GM19468 (cell line): ENCODE measurements at regions not wholly inside any gene's neighbourhood (a gene's known extent, or its start where the extent isn't known, plus 50 kb on each side); places are given as distances from the start of the nearest gene placed in this dataset.

ENCODE experiments used
- ATAC-seq: cut with Tn5 transposase; IDR thresholded peaks from one replicate; pipeline ENCODE4 v1.9.1; 2021; ENCODE audit warnings: mild to moderate bottlenecking, moderate library complexity, moderate number of reproducible peaks; ENCODE audit not compliant: unreplicated experiment; ENCODE audit errors: extremely low read depth

DNA sequence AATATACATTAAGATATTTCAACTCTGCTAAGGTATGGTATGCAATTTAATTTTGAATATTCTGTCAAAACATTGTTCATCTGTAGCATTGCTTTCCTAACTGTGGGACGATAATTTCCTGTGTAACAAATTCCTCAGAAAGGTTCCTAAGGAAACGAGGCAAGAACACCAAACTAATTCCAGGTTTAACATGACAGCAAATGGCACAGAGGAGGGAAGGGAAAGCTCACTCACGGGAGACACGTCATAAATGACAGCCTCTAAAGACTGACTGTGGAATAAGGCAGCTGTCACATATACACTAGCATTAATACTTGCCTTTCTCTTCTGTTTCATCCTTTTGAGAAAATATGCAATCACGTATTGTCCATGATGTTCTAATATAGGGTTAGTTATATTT, 380.6 kb downstream of the LIG4 start:
- no peak for ATAC-seq

DNA sequence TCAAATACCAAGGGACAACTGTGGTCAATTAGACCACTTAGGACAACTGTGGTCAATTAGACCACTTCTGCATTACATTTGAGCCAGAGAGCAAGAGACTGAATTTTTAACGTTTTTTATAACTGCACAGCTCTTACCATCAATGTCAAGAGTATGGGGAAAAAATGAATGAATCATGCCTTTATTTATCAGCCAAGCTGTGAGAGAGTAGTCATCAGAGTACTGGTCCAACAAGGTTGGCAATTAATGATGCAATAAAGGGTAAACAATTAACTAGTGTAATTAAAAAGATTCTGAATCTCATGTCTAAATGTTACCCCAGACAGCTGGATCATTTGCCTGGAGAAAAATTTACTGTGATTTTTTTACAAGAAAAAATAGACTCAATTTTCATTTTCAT, 381.1 kb downstream of the LIG4 start:
- no peak for ATAC-seq

DNA sequence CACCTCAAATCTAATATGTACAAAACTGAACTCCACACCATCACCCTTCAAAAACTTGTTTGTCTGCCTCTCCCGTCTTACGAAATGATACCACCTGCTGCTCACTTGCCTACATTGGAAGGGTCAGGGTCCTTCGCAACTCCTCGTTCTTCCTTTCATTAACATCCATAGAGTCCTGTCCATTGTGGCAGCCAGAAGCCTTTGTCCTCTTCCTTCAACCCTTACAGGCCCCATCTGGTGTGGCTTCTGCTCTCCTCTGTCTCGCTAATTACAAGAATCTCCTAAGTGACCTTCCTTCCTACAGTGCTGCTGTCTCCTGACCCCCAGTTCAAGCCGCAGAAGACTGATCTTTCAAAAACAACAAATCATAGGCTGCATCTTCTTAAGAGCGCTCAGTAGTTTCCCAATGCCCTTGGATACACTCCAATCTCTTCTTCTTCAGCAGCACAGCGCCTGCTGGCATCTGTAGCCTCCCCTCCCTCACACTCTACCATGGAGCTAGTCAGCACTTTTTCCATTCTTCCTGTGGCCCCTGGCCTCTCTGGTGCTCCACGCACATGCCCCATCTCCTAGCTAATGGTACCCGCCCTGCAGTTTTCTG, 382.7 kb downstream of the LIG4 start:
- no peak for ATAC-seq

DNA sequence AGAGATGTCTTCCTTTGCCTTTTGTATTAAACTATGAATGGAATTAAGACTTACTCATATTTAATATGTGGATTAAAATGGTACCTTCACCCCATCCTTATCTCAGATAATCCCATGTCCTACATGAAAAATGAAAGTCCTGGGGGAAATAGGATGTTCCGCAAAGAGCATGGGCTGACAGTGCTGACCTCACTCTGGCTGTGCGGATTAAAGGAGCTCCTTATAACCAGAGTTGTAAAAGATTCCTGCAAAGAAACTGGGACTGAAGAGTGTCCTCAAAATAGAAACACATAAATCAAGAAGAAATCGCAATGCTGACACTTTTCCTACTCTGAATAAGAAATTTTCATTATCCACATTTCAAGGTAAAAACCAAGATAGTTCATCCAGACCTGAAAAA, 384.5 kb downstream of the LIG4 start:
- ATAC-seq = no peak

DNA sequence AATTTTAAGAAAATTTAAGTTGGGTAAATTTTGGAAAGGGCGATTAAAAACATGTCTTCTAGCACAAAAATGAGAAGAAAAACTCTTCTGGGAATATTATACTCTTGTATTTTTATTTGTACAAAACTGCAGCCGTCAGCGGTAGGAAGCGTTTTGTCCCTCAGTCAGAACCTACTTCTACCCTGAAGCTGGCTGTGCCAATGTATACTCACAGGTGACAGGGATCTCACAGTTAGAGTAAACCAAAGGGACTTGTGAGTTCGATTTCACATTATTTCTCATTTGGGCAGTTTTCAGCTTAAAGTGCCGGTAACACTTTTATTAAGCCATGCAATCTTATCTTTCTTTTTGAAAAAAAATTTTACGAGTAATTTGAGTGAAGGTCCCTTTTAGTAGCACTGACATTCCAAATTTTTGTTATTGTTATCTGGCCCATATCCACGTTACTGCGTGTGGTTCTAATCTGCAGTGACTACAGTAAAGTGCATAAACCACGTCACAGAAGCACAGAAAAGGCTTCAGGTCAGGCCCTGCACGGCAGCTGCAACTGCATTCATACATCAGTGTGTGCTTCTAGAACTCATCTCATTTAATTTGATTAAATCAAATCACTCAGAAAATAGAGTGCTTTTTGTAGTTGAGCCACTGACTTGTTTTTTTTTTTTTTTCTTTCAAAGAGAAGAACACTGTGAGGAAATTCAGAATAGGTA, 387.3 kb downstream of the LIG4 start:
- no peak for ATAC-seq

DNA sequence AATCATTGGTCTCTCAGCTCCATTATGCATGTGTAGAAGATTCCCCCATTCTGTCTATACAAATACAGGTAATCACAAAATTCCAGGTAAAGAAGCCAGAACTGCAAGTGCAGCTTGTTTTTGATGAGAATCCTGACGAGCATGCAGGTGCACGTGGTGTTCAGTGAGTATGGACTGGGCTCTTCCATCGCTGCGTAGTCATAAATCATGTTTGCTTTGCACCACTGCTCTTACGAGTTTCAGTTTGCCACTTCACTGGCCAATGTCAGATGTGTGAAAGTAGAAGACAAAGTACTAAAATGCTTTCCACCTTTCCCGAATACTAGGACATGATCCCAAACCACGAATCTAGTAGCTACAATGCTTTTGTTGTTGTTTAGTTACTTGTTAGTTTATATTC, 390.7 kb downstream of the LIG4 start:
- ATAC-seq = no peak

DNA sequence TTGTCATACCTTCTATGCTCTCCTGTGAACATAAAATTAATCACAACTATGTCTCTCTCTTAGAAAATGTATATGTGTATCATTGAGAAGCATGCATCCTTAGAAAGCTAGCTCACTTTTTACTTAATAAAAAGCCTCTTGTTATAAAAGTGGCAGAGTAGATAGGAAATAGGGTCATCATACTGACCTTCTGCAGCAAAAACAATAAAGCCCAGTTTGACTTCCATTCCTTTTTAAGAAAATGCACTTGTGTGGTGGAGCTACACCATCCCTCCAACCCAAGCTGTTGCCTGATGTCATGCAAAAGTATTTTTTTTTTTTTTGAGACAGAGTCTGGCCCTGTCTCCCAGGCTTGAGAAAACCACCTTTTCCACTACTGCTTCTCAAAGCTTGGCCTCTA, 393.3 kb downstream of the LIG4 start:
- no peak for ATAC-seq

DNA sequence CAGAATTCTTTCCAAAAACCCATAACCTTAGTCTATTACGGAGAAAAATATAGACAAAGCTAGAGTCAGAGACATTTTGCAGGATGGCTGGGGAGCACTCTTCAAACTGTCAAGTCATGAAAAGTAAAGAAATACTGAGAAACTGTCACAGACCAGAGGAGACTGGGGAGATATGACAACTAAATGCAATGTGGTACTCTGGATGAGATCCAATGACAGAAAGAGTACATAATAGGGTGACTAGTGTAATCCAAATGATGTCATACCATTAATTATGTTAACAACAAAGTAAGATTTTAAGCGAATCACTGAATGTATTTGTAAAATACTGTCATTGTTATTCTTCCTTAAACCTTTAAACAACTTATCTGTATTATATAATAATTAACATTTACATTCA, 393.8 kb downstream of the LIG4 start:
- ATAC-seq = no peak

DNA sequence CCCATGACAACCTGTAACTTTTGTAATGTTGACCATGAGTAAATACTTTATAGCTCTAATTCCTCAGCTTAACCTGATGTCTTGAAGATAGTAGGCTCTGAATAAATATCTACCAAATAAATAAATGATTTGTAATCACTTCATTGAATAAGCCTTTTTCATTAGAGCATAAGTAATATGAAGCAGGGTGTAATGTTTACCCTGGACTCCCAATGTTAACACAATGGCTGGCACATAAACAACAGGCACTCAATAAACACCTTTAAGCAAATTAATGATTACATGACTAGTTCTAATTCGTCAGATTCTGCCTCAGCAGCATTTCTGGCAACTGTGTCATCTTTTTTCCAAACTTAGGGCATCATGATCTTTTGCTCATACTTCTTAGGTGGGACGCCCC, 396.3 kb downstream of the LIG4 start:
- ATAC-seq = no peak

DNA sequence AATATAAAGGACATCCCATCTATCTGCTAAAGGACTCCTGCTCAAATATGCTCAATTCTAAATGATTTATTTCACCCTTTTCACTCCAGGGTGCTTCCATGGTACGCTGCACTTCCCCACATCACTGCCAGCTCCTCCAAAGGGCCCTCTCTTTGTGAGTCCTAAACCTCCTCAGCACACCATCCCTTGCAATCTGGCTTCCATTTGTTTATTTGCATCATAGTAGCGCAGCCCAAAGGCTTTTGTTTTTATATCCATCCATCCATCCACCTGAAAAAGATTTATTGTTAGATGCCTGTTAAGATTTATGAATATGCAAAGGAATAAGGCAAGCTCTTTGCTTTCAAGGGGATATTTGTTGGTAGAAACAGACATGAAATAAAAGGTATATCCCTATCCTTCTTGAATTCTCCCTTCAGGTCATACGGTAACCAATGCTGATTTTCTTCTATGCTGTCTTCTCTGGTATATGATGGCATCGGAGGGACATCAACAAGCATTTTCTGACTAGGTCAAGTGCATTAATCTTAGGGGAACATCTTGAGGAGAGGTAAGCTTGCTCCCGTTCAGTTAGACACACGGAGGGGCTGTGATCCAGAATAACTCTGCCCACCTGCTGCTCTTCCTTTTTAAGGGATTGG, 397.6 kb downstream of the LIG4 start:
- no peak for ATAC-seq

DNA sequence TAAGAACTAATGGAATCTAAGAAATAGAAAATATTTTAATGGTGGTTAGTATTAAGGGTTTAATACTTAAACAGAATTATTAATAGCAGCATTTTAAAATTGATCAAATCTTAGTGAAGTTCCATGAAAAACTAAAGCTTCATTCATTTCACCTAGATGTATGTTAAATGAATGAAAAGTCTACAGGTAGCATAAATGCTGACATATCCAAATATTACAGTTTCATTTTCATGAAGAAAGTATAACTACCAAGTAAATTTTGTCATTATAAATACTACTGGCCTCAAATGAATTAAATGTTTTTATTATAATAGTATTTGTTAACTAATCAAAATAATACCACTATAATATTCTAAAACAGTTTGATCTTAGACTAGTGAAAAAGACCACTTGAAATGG, 403.3 kb downstream of the LIG4 start:
- ATAC-seq = no peak

DNA sequence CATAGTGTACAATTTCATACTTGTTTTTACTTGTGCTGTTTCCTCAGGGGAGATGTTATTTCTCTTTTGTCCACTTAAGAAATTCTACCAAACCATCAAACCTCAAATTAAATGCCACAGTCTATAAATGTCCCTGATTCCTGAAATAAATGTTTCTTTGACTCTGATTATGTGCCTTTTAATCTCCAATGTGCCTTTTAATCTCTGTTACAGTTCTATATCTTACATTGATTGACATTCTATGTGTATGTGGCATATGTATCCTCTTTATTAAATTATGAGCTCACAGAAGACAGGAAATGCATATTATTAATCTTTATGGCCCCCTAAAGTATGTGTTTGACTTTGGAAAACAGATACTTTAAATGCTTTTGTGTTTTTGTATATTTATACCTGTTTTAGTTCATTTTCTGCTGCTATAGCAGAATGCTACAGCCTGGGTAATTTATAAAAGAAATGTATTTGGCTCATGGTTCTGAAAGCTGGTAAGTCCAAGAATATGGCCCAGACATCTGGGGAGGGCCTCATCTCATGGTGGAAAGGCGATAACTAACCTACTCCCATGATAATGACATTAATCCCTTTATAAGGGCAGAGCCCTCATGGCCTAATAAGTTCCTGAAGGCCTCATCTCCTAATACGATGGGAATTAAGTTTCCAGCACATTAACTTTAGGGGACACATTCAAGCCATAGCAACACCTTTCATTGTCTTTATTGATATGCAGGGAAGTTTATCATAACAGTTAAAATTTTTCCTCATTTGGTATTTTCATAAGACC, 403.9 kb downstream of the LIG4 start:
- no peak for ATAC-seq

DNA sequence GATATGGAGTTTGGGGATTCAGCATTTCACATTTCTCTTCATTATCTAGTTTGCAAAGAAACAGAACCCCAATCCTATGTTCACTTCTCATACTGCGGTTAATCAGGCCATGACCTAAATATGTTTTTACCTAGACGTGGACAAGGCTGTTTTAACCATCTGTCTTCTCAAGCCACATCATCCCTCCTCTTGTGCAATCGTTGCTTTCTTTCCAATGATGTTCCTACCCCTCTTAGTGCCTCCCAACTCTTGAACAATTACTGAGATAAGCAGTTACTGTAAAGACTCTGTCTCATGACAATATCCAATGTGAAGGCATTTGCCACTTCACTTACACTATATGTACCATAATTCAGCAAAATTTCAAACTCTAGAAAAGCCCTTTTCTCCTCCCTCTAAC, 406.2 kb downstream of the LIG4 start:
- no peak for ATAC-seq

DNA sequence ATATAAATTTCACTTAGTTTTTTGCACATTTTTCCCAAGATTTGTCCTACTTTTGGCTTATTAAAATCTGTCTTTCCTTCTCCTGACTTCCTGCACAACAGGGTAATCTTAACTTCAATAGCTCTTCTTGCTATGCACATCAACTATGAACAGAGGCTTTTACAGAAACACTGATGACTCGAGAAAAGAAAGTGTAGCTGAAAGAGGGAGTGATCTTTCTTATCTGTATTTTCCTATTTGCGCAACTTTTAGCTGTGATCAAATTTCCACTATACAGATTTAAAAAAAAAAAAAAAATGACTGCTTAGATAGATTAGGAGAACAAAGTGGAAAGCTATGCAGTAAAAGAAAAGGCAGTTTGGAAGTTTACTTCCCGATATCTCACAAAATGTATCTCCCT, 406.9 kb downstream of the LIG4 start:
- ATAC-seq = no peak

DNA sequence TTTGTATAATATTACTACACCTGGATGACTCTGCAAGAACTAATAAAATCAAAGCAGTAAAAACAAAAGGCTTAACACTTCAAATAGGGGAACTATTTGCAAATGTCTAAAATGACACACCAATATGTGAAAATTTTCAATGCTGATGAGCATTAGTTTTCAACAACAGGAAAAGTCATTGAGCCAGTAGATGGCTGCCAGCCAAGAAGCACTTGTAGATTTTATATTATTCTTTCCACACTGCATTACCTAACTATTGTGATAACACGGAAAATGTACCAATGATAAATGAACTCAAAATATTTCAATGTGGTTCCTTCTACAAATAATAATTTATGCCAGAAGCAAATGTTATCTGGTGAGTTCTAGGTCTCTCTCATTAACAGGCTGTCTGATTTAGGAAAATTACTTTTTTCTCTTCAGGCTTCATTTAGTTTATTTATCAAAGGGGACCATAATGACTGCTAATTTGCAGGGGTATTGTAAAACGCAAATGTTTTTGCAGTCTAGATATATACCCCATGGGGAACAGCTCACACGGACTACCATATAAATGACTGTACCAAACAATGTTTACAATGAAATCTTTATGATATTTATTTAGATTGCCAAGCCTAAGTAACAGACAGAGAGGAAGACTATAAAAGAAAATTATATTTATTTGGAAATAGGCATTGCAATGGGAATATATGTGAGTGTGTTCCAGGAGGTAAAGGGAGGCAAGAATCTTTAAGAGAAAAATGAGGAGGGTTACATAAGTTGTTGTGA, 407.8 kb downstream of the LIG4 start:
- no peak for ATAC-seq

DNA sequence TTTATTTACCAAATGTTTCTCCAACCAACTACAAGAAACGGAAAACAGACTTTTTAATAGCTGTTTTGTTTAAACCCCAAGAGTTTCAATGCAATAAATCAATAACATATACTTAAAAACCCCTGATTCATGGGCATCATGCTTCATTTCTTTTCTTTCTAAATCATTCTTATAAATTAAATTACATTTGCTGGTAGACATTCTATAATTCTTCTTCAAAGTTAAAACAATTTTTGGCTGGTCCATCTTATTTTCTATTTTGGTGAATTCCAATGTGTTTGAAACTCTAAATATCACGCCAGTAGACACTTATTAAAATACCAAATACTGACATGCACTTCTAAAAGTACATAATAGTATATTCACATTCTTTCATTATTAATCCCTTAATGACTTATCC, 408.6 kb downstream of the LIG4 start:
- ATAC-seq = no peak

DNA sequence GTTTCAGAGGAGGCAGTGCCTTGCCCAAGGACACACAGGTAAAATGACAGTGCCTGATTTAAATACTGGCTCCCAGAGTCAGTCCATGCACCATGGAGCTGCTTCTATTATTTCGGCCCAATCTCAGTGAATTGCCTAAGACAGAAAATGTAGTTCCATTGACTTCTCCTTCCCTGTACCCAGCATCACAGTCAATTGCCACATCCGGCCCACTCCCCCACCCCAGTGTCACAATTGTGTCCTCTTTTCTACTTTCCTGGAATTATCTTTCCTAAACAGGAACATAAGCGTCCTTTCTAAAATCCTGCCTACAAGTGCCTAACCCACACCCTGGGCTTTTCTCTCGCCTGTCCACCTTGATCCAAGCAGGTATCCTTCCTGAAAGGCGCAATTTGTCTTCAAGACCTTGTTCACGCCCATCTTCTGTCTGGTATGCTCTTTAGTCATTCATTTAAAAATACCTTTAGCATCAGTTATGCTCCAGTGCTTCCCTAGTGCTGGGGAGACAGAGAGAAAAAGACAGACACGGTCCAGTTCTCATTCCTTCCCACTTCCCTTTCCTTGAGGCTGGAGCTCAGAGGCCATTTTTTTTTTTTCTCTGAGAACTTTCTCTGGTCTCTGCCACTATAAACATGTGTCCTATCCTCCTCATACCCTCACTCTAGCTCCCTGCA, 411.4 kb downstream of the LIG4 start:
- ATAC-seq = no peak

DNA sequence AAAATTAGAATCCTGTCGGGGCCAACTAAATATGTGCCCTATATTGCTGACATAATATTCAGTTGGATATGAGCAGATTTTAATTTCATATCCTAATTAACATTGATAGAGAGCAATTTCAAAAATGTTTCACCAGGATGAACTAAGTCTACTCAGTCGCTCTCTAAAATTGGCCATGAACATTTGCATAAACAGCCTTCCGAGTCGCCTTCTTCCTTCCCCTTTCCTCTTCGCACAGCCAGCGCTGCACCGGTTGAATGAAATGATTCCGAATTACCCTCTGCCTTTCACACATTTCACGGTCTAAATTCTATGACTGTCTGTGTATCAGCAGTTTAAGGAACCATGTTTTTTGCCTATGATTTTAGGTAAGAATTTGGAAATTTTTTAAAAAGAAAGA, 413.7 kb downstream of the LIG4 start:
- no peak for ATAC-seq

DNA sequence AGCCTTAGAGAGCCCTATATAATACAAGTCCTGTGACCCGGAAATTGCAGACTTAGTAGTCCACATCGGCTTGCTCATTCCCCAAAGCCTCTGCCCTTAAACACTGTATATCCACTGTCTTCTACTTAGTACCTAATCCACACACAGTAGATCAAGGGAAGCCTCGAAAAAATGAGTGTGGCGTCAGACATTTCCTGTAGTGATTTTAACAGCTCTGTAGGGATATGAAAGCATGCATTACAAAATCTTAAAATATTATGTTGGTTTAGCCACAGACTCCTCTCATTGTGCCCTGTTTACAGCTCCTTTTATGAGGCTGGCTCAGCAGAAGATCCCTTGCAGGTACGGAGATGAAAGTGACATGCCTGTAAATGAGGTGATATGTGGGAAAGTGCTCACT, 416.3 kb downstream of the LIG4 start:
- no peak for ATAC-seq

DNA sequence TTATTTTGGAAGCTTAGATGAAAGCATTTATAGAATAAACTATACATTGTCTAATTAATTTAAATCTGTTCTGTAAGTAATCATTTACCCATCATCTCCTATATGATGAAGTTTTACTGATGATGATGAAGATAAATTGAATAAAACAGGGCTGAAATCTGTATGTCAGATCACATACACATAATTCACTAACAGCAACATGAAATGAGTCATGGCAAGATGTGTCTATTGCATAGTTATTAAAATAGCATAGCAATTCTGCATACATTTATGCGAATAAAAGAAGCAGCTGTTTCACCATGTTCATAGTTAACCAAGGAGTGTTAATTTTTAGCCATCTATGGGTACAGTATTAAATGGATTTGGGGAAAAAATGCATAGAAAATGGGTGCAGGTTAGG, 424.9 kb downstream of the LIG4 start:
- ATAC-seq = no peak
